ENCODE measurements at regions not wholly inside any gene's neighbourhood (a gene's known extent, or its start where the extent isn't known, plus 50 kb on each side); places are given as distances from the start of the nearest gene placed in this dataset.

DNA sequence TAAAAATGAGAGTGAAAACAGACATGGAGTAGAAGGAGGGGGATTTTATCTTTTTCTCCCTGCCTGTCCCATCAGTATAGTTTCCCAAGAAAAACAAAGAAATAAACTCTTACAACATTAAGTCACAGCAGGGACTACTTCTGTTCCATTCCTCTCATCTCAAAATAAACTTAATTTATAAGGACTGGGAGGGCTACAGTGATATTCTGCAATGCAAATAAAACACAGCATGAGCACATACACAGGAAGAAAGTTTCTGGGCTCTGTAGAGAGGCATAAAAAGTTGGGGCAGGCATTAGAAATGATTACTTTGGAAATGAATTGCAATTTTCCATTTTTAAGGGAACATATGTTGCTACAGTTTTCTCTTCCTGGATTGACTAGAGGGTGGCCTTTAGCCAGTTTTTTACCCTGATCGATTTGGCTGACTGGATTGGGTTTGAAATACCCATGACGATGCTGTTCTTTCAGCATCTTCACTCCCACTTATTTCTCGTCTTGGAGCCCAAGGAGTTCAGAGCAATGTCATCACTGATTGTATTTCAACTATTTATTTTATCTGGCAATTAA, 157.1 kb downstream of the ACTR3 start:
- no peaks in the 10 kb centered on the region for H3K36me3 ChIP-seq (ENCODE audit: control insufficient read depth in 4 of 4, insufficient read depth in 4 of 4, low read length in 3 of 4)
- no peak for DNase-seq
- H3K4me3 ChIP-seq (ENCODE audit: control insufficient read depth in 1 of 7, extremely low read depth in 1 of 7, insufficient read depth in 4 of 7, low read depth in 2 of 7, low read length in 6 of 7), result no peak overlapping the region
- no peaks in the 10 kb centered on the region for H3K9me3 ChIP-seq (ENCODE audit: control extremely low read depth in 1 of 5, control insufficient read depth in 4 of 5, insufficient read depth in 2 of 5, low read depth in 1 of 5, low read length in 4 of 5)
- no peaks in the 10 kb centered on the region for H3K27me3 ChIP-seq (replicated peaks in 2 of 5; ENCODE audit: control insufficient read depth in 4 of 5, insufficient read depth in 5 of 5, low read length in 4 of 5)
- POLR2A ChIA-PET, result no interaction called here
- WGBS (ENCODE audit: insufficient coverage), result 100% methylated on average over 3 of the region's 3 CpGs
- H3K27ac ChIP-seq (ENCODE audit: insufficient read depth in 1 of 2, low read depth in 1 of 2, low read length in 2 of 2, poor library complexity in 1 of 2, severe bottlenecking in 2 of 2), result no peak overlapping the region
- CTCF ChIA-PET, result no interaction called here
- no peaks in the 10 kb centered on the region for H3K4me1 ChIP-seq (ENCODE audit: control extremely low read depth in 1 of 4, control insufficient read depth in 4 of 4, insufficient read depth in 4 of 4, low read length in 3 of 4)

DNA sequence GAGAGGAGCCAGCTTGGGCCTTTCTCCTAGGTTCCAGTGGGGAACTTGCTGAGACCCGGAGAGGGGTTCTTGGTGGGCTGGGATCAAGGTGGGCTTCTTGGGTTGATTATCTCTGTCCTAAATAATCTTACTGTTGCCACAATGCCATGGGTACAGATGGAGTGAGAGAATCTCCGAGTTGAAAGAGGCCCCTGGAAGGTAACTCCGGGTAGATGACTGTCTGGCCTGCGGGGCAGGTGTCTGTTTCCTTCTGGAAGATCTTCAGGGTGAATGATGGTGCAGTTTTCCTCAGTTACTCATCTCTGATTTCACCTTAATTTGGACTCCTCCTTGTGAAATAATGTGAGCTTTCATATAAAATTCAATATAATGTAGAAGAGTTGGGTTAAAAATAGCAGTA, 159.4 kb downstream of the ACTR3 start:
- CTCF ChIA-PET, result no interaction called here
- H3K27ac ChIP-seq (ENCODE audit: insufficient read depth in 1 of 2, low read depth in 1 of 2, low read length in 2 of 2, poor library complexity in 1 of 2, severe bottlenecking in 2 of 2), result no peak overlapping the region
- no peaks in the 10 kb centered on the region for H3K27me3 ChIP-seq (replicated peaks in 2 of 5; ENCODE audit: control insufficient read depth in 4 of 5, insufficient read depth in 5 of 5, low read length in 4 of 5)
- H3K9me3 ChIP-seq (ENCODE audit: control extremely low read depth in 1 of 5, control insufficient read depth in 4 of 5, insufficient read depth in 2 of 5, low read depth in 1 of 5, low read length in 4 of 5), result no peaks in the 10 kb centered on the region
- POLR2A ChIA-PET, result no interaction called here
- H3K36me3 ChIP-seq (ENCODE audit: control insufficient read depth in 4 of 4, insufficient read depth in 4 of 4, low read length in 3 of 4), result no peaks in the 10 kb centered on the region
- DNase-seq, result no peak
- no peak overlapping the region for H3K4me3 ChIP-seq (ENCODE audit: control insufficient read depth in 1 of 7, extremely low read depth in 1 of 7, insufficient read depth in 4 of 7, low read depth in 2 of 7, low read length in 6 of 7)
- WGBS (ENCODE audit: insufficient coverage), result 100% methylated on average over 1 of the region's 4 CpGs
- H3K4me1 ChIP-seq (ENCODE audit: control extremely low read depth in 1 of 4, control insufficient read depth in 4 of 4, insufficient read depth in 4 of 4, low read length in 3 of 4), result no peaks in the 10 kb centered on the region

DNA sequence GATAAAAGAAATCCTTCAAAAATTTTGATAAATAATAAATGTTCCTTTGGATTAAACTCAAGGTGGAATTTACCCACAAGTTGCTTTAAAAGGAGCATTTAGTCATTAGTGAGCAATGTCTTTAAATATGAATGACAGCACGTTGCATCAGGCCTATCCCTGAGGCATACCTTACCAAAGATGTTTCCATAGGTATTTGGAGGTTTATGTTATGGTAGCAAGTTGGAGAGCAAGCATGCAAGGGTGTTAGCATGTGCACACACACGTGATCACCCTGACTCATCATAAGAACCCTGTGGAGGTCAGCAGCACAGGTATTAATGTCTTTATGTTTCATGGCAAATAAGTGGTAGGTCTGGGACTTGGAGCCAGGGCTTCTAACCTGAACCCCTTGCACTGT, 159.9 kb downstream of the ACTR3 start:
- no peaks in the 10 kb centered on the region for H3K27me3 ChIP-seq (replicated peaks in 2 of 5; ENCODE audit: control insufficient read depth in 4 of 5, insufficient read depth in 5 of 5, low read length in 4 of 5)
- no peaks in the 10 kb centered on the region for H3K4me1 ChIP-seq (ENCODE audit: control extremely low read depth in 1 of 4, control insufficient read depth in 4 of 4, insufficient read depth in 4 of 4, low read length in 3 of 4)
- H3K9me3 ChIP-seq (ENCODE audit: control extremely low read depth in 1 of 5, control insufficient read depth in 4 of 5, insufficient read depth in 2 of 5, low read depth in 1 of 5, low read length in 4 of 5), result no peaks in the 10 kb centered on the region
- ChIA-PET CTCF (no interaction called here), POLR2A (no interaction called here)
- 61% methylated on average over 2 of the region's 2 CpGs for WGBS (ENCODE audit: insufficient coverage)
- no peak for DNase-seq
- H3K4me3 ChIP-seq (ENCODE audit: control insufficient read depth in 1 of 7, extremely low read depth in 1 of 7, insufficient read depth in 4 of 7, low read depth in 2 of 7, low read length in 6 of 7), result no peak overlapping the region
- no peak overlapping the region for H3K27ac ChIP-seq (ENCODE audit: insufficient read depth in 1 of 2, low read depth in 1 of 2, low read length in 2 of 2, poor library complexity in 1 of 2, severe bottlenecking in 2 of 2)
- no peaks in the 10 kb centered on the region for H3K36me3 ChIP-seq (ENCODE audit: control insufficient read depth in 4 of 4, insufficient read depth in 4 of 4, low read length in 3 of 4)

DNA sequence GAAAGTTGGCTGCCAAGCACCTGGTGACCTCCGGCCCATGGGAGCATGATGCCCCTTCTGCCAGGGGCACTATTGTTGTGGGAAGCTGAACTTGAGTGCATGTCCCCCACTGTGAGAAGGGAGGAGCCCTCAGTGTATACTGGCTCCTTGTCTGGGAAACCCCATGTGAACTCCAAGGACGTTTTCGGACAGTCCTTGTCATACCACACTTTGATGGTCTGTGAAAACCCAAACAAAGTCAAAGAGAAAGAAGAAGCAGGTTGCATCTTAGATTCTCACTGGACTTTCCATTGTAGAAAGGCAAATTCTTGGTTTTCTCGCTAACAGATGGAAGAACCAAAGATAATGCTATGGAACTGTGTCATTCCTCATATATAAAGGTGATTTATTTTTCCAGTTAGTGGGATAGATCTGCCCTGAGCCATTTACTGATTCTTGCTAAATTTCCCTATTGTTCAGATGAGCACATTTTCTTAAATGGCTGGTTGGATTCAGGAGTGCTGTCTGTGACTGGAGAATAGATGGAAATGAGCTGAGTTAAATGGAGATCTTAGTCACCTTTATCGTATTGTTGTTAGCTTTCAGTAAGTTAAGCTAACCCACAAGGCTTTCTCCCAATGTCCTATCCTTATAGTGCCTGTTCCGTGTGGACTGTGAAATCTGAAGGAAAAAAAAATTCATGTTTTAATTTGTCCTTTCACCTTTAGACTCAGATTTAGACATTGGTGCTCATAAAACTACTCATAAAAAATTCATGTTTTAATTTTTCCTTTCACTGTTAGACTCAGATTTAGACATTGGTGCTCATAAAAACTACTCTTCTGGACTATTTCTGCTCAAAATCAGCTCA, 166.6 kb downstream of the ACTR3 start:
- WGBS (ENCODE audit: insufficient coverage), result 79% methylated on average over 3 of the region's 6 CpGs
- H3K27ac ChIP-seq (ENCODE audit: insufficient read depth in 1 of 2, low read depth in 1 of 2, low read length in 2 of 2, poor library complexity in 1 of 2, severe bottlenecking in 2 of 2), result no peak overlapping the region
- H3K4me3 ChIP-seq (ENCODE audit: control insufficient read depth in 1 of 7, extremely low read depth in 1 of 7, insufficient read depth in 4 of 7, low read depth in 2 of 7, low read length in 6 of 7), result no peak overlapping the region
- H3K9me3 ChIP-seq (ENCODE audit: control extremely low read depth in 1 of 5, control insufficient read depth in 4 of 5, insufficient read depth in 2 of 5, low read depth in 1 of 5, low read length in 4 of 5), result peaks cover 0 to 2% (median 0%) of the 10 kb centered on the region in 5 experiments
- H3K36me3 ChIP-seq (ENCODE audit: control insufficient read depth in 4 of 4, insufficient read depth in 4 of 4, low read length in 3 of 4), result no peaks in the 10 kb centered on the region
- no peak for DNase-seq
- POLR2A ChIA-PET, result no interaction called here
- no peaks in the 10 kb centered on the region for H3K27me3 ChIP-seq (replicated peaks in 2 of 5; ENCODE audit: control insufficient read depth in 4 of 5, insufficient read depth in 5 of 5, low read length in 4 of 5)
- no peaks in the 10 kb centered on the region for H3K4me1 ChIP-seq (ENCODE audit: control extremely low read depth in 1 of 4, control insufficient read depth in 4 of 4, insufficient read depth in 4 of 4, low read length in 3 of 4)
- CTCF ChIA-PET, result no interaction called here

DNA sequence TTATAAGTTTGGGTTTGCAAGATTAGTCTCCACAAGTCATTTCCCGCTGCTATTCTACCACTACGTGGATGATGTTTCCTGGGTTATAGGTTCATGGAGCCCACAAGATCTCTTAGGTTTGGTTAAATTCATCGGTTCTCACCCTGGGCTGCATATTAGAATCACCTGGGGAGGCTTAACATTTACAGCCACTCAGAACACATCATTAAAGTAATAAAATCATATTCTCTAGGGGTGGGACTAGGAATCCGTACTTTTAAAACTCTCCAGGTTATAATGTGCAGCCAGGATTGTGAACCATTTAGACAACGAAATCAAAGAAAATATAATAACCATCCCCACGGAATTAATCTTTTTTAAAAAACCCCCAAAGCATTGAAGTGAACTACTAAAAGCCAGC, 167.7 kb downstream of the ACTR3 start:
- no peak overlapping the region for H3K27ac ChIP-seq (ENCODE audit: insufficient read depth in 1 of 2, low read depth in 1 of 2, low read length in 2 of 2, poor library complexity in 1 of 2, severe bottlenecking in 2 of 2)
- H3K4me3 ChIP-seq (ENCODE audit: control insufficient read depth in 1 of 7, extremely low read depth in 1 of 7, insufficient read depth in 4 of 7, low read depth in 2 of 7, low read length in 6 of 7), result no peak overlapping the region
- no peaks in the 10 kb centered on the region for H3K27me3 ChIP-seq (replicated peaks in 2 of 5; ENCODE audit: control insufficient read depth in 4 of 5, insufficient read depth in 5 of 5, low read length in 4 of 5)
- H3K9me3 ChIP-seq (ENCODE audit: control extremely low read depth in 1 of 5, control insufficient read depth in 4 of 5, insufficient read depth in 2 of 5, low read depth in 1 of 5, low read length in 4 of 5), result peaks cover 0 to 2% (median 0%) of the 10 kb centered on the region in 5 experiments
- no peak for DNase-seq
- 100% methylated on average over 2 of the region's 6 CpGs for WGBS (ENCODE audit: insufficient coverage)
- no peaks in the 10 kb centered on the region for H3K4me1 ChIP-seq (ENCODE audit: control extremely low read depth in 1 of 4, control insufficient read depth in 4 of 4, insufficient read depth in 4 of 4, low read length in 3 of 4)
- POLR2A ChIA-PET, result no interaction called here
- CTCF ChIA-PET, result no interaction called here
- no peaks in the 10 kb centered on the region for H3K36me3 ChIP-seq (ENCODE audit: control insufficient read depth in 4 of 4, insufficient read depth in 4 of 4, low read length in 3 of 4)

DNA sequence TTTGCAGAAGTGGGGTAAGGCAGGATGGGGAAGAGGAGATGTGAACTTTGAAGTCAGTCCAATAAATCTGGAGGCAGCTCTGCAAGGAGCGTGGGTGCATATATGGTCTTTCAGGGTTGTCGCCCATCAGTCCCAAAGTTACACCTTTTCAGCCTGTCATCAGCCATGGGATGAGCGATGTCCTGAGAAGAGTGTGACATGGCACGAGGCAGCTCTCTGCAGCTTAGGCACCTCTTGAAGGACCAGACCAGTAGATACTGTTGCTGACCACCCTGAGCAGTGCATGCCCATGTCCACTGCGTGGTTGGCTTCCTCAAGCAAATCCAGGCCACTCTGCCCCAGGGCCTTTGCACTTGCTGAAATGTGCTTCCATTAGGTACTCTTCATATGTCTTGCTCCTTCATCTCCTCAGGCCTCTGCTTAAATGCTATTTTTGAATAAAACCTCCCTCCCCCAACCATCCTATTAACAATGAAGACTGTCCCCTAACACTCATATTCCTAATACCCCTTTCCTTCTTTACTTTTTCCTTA, 171.7 kb downstream of the ACTR3 start:
- Histone ChIP-seq H3K4me3 (ENCODE audit: control insufficient read depth in 1 of 7, extremely low read depth in 1 of 7, insufficient read depth in 4 of 7, low read depth in 2 of 7, low read length in 6 of 7) (no peak overlapping the region), H3K27ac (ENCODE audit: insufficient read depth in 1 of 2, low read depth in 1 of 2, low read length in 2 of 2, poor library complexity in 1 of 2, severe bottlenecking in 2 of 2) (no peak overlapping the region), H3K36me3 (ENCODE audit: control insufficient read depth in 4 of 4, insufficient read depth in 4 of 4, low read length in 3 of 4) (no peaks in the 10 kb centered on the region), H3K9me3 (ENCODE audit: control extremely low read depth in 1 of 5, control insufficient read depth in 4 of 5, insufficient read depth in 2 of 5, low read depth in 1 of 5, low read length in 4 of 5) (peaks cover 0 to 2% (median 0%) of the 10 kb centered on the region in 5 experiments), H3K27me3 (replicated peaks in 2 of 5; ENCODE audit: control insufficient read depth in 4 of 5, insufficient read depth in 5 of 5, low read length in 4 of 5) (no peaks in the 10 kb centered on the region), H3K4me1 (ENCODE audit: control extremely low read depth in 1 of 4, control insufficient read depth in 4 of 4, insufficient read depth in 4 of 4, low read length in 3 of 4) (no peaks in the 10 kb centered on the region)
- CTCF ChIA-PET, result no interaction called here
- POLR2A ChIA-PET, result no interaction called here
- DNase-seq, result no peak
- WGBS (ENCODE audit: insufficient coverage), result 100% methylated on average over 5 of the region's 5 CpGs

DNA sequence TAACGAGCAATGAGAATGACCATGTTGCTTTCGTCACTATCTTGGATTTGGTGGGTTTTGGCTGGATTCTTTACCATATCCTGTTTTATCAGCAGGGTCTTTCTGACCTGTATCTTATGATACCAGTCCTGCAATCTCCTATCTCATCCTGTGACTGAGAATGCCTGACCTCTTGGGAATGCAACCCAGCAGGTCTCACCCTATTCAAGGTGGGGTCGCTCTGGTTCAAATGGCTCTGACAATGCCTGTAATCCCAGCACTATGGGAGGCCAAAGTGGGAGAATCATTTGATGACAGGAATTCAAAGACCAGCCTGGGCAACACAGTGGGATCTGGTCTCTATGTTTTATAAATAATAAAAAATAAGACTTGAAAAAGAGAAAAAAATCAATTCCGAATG, 173.5 kb downstream of the ACTR3 start:
- ChIA-PET CTCF (no interaction called here), POLR2A (no interaction called here)
- no peaks in the 10 kb centered on the region for H3K36me3 ChIP-seq (ENCODE audit: control insufficient read depth in 4 of 4, insufficient read depth in 4 of 4, low read length in 3 of 4)
- peaks cover 0 to 2% (median 0%) of the 10 kb centered on the region in 5 experiments for H3K9me3 ChIP-seq (ENCODE audit: control extremely low read depth in 1 of 5, control insufficient read depth in 4 of 5, insufficient read depth in 2 of 5, low read depth in 1 of 5, low read length in 4 of 5)
- H3K27me3 ChIP-seq (replicated peaks in 2 of 5; ENCODE audit: control insufficient read depth in 4 of 5, insufficient read depth in 5 of 5, low read length in 4 of 5), result no peaks in the 10 kb centered on the region
- WGBS (ENCODE audit: insufficient coverage), result 100% methylated on average over 3 of the region's 4 CpGs
- no peak for DNase-seq
- no peaks in the 10 kb centered on the region for H3K4me1 ChIP-seq (ENCODE audit: control extremely low read depth in 1 of 4, control insufficient read depth in 4 of 4, insufficient read depth in 4 of 4, low read length in 3 of 4)
- H3K27ac ChIP-seq (ENCODE audit: insufficient read depth in 1 of 2, low read depth in 1 of 2, low read length in 2 of 2, poor library complexity in 1 of 2, severe bottlenecking in 2 of 2), result no peak overlapping the region
- no peak overlapping the region for H3K4me3 ChIP-seq (ENCODE audit: control insufficient read depth in 1 of 7, extremely low read depth in 1 of 7, insufficient read depth in 4 of 7, low read depth in 2 of 7, low read length in 6 of 7)

Measured in common myeloid progenitor, CD34-positive (primary cell).